ENCODE measurements at regions not wholly inside any gene's neighbourhood (a gene's known extent, or its start where the extent isn't known, plus 50 kb on each side); places are given as distances from the start of the nearest gene placed in this dataset.

DNA sequence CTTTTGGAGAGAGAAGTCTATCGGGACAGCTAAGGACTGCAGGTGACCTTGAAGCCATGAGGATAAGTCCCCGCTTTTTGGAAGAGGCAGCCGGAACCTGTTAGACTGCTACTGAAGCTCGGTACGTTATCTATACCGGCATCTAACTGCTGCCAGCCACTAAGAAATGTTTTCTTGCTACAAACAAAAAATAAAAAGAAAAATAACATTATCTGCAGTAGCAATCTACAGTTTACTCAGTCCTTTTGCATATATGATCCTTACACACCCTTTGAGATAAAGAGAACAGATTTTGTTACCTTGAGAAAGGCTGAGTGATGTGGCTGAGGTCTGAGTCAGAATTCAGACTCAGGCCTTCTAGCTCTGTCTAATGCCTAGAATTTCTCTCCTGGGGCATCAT lies 314.6 kb downstream of the CDH26 start:
- Mint-ChIP-seq H3K4me3 (no peak overlapping the region), H3K9me3 (no peaks in the 10 kb centered on the region), H3K27me3 (no peaks in the 10 kb centered on the region), H3K4me1 (no peaks in the 10 kb centered on the region), H3K27ac (ENCODE audit: low read depth) (no peak overlapping the region), H3K36me3 (ENCODE audit: insufficient read depth) (no peaks in the 10 kb centered on the region)
- DNase-seq (ENCODE audit: low spot score in 2 of 2): no peak
- no peak for ATAC-seq (replicated peaks; ENCODE audit: extremely low read depth, poor library complexity, severe bottlenecking)

DNA sequence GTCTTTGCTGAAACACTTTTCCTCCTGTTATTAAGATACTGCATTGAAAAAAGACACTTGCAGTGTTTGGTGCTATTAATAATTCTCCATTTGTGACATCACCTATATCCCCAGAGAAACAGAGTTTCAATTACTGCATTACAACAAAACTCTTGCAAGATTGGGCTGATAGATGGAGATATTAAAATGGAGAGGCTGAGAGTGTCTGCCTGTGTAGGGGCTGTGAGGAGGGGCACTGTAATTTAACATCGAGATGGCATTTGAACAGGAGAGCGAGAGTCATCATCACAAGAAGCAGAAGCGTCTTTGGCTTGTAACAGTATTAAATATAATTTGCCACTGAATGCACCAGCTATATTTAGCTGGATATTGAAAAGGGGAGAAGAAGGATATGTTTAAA lies 316.5 kb downstream of the CDH26 start:
- ATAC-seq (replicated peaks; ENCODE audit: extremely low read depth, poor library complexity, severe bottlenecking): no peak
- no peaks in the 10 kb centered on the region for H3K4me1 Mint-ChIP-seq
- H3K27ac Mint-ChIP-seq (ENCODE audit: low read depth): no peak overlapping the region
- DNase-seq (ENCODE audit: low spot score in 2 of 2): no peak
- no peaks in the 10 kb centered on the region for H3K27me3 Mint-ChIP-seq
- H3K4me3 Mint-ChIP-seq: no peak overlapping the region
- no peaks in the 10 kb centered on the region for H3K36me3 Mint-ChIP-seq (ENCODE audit: insufficient read depth)
- no peaks in the 10 kb centered on the region for H3K9me3 Mint-ChIP-seq

DNA sequence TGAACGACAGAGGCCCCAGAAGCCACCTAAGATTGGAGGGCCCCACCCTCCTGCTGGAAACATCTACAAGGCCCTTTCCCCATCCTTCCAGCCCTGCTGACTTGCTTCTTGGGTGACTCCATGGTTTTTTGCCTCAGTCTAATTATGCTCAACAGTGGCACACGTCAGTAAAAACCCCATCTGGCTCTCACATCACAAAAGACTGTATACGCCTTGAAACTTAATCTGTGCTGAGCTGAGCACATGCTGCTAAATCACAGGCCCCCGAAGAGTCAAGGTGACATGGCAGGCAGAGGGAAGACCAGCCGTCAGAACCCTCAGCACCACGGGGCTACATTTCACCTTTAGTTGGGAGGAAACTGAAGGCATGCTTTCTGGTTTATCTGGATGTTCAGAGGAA lies 323.1 kb downstream of the CDH26 start:
- Mint-ChIP-seq H3K27ac (ENCODE audit: low read depth) (no peak overlapping the region), H3K9me3 (peaks cover 6% of the 10 kb centered on the region), H3K4me1 (no peaks in the 10 kb centered on the region), H3K27me3 (no peaks in the 10 kb centered on the region), H3K4me3 (no peak overlapping the region), H3K36me3 (ENCODE audit: insufficient read depth) (no peaks in the 10 kb centered on the region)
- ATAC-seq (replicated peaks; ENCODE audit: extremely low read depth, poor library complexity, severe bottlenecking): no peak
- no peak for DNase-seq (ENCODE audit: low spot score in 2 of 2)

DNA sequence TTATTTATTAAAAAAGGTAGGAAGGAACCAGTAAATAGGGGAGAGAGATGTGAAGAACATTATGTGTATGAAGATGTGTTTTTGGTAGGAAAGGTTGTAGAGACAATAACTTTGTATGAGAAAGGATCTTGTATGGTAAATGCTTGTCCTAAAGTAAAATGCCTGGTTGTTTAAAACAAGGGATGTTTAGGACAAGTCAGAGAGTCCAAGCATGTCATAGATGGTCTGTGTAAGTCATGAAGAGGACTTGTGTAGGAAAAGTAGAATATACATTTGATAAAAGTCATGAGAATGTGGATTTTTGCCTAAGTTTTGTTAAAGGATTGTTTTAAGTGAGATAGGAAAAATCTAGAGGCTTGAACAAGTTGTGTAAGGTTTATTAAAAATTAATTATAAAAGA lies 325.1 kb downstream of the CDH26 start:
- ATAC-seq (replicated peaks; ENCODE audit: extremely low read depth, poor library complexity, severe bottlenecking) (no peak), DNase-seq (ENCODE audit: low spot score in 2 of 2) (no peak)
- H3K4me1 Mint-ChIP-seq: no peaks in the 10 kb centered on the region
- no peak overlapping the region for H3K4me3 Mint-ChIP-seq
- no peaks in the 10 kb centered on the region for H3K36me3 Mint-ChIP-seq (ENCODE audit: insufficient read depth)
- peaks cover 11% of the 10 kb centered on the region for H3K9me3 Mint-ChIP-seq
- H3K27ac Mint-ChIP-seq (ENCODE audit: low read depth): no peak overlapping the region
- H3K27me3 Mint-ChIP-seq: no peaks in the 10 kb centered on the region

DNA sequence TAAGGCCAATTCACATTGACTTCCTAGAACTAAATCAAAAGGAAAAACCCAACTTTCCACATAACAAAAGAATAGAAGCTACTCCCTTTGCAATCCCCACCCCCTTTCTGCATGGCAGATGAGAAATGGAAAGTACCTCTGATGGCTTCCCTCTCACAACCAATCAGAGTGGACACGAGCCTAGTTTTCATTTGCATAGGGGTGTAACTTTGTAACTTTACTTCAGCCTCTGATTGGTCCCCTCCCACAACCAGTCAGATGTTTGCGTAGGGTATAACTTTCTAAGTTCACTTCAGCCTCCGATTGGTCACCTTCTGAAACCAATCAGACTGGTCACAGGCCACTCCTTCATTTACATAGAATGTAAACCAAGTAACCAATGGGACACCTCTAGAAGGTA lies 328.5 kb downstream of the CDH26 start:
- ATAC-seq (replicated peaks; ENCODE audit: extremely low read depth, poor library complexity, severe bottlenecking) (no peak), DNase-seq (ENCODE audit: low spot score in 2 of 2) (no peak)
- H3K27ac Mint-ChIP-seq (ENCODE audit: low read depth): no peak overlapping the region

DNA sequence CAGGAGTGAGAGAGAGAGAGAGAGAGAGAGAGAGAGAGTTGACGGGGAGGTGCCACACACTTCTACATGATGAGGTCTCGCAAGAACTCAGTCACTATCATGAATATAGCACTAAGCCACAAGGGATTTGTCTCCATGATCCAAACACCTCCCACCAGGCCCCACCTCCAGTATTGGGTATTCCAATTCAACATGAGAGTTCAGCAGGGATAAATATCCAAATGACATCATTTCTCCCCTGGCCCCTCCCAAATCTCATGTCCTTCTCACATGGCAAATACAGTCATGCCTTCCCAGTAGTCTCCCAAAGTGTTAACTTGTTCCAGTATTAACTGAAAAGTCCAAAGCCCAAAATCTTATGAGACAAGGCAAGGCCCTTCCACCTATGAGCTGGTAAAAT lies 330.7 kb downstream of the CDH26 start:
- no peaks in the 10 kb centered on the region for H3K4me1 Mint-ChIP-seq

More for the DNA sequence above, 328.5 kb downstream of the CDH26 start:
- H3K9me3 Mint-ChIP-seq: peaks cover 22% of the 10 kb centered on the region
- no peaks in the 10 kb centered on the region for H3K4me1 Mint-ChIP-seq
- H3K27me3 Mint-ChIP-seq: no peaks in the 10 kb centered on the region
- H3K36me3 Mint-ChIP-seq (ENCODE audit: insufficient read depth): no peaks in the 10 kb centered on the region
- H3K4me3 Mint-ChIP-seq: no peak overlapping the region

DNA sequence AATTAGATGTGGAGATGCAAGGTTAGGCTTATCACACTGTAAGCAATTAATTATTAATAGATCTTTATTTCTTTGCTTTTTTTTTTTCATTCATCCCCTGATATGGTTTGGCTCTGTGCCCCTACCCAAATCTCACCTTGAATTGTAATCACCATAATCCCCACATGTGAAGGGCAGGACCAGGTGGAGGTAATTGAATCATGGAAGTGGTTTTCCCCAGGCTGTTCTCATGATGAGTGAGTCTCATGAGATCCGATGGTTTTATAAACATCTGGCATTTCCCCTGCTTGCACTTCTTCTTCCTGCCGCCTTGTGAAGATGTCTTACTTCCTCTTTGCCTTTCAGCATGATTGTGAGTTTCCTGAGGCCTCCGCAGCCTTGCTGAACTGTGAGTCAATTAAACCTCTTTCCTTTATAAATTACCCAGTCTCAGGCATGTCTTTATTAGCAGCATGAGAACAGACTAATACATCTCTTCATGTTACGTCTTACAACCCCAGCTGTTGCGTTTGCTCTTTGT lies 333.8 kb downstream of the CDH26 start:
- ATAC-seq (replicated peaks; ENCODE audit: extremely low read depth, poor library complexity, severe bottlenecking) (no peak), DNase-seq (ENCODE audit: low spot score in 2 of 2) (no peak)
- Mint-ChIP-seq H3K4me1 (peaks cover 12% of the 10 kb centered on the region), H3K27me3 (no peaks in the 10 kb centered on the region), H3K9me3 (peaks cover 14% of the 10 kb centered on the region), H3K4me3 (no peak overlapping the region), H3K36me3 (ENCODE audit: insufficient read depth) (no peaks in the 10 kb centered on the region), H3K27ac (ENCODE audit: low read depth) (no peak overlapping the region)

More for the DNA sequence above, 330.7 kb downstream of the CDH26 start:
- H3K27ac Mint-ChIP-seq (ENCODE audit: low read depth): no peak overlapping the region
- no peaks in the 10 kb centered on the region for H3K27me3 Mint-ChIP-seq
- H3K4me3 Mint-ChIP-seq: no peak overlapping the region
- H3K36me3 Mint-ChIP-seq (ENCODE audit: insufficient read depth): no peaks in the 10 kb centered on the region
- H3K9me3 Mint-ChIP-seq: peaks cover 16% of the 10 kb centered on the region
- ATAC-seq (replicated peaks; ENCODE audit: extremely low read depth, poor library complexity, severe bottlenecking) (no peak), DNase-seq (ENCODE audit: low spot score in 2 of 2) (no peak)

DNA sequence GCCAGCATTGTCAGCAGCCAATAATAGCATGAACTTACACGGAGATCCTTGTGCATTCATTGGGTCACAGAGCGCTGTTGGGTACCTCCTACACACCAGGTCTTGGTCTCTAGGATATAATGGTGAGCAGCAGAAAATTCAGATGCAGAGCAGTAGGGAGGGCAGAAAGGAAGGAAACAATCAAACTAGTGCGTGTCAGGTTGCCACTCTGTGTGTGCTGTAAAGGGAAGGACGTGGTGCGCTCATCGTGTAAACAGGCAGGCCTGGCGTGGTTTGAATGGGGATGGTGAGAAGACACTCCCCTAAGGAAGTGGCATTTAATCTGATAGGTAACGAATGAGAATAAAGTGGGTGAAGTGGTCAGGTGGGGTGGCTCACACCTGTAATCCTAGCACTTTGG lies 336.4 kb downstream of the CDH26 start:
- DNase-seq (ENCODE audit: low spot score in 2 of 2): no peak
- Mint-ChIP-seq H3K36me3 (ENCODE audit: insufficient read depth) (no peaks in the 10 kb centered on the region), H3K4me3 (no peak overlapping the region), H3K27me3 (no peaks in the 10 kb centered on the region), H3K4me1 (peaks cover 12% of the 10 kb centered on the region), H3K27ac (ENCODE audit: low read depth) (no peak overlapping the region), H3K9me3 (peaks cover 6% of the 10 kb centered on the region)
- ATAC-seq (replicated peaks; ENCODE audit: extremely low read depth, poor library complexity, severe bottlenecking): no peak

DNA sequence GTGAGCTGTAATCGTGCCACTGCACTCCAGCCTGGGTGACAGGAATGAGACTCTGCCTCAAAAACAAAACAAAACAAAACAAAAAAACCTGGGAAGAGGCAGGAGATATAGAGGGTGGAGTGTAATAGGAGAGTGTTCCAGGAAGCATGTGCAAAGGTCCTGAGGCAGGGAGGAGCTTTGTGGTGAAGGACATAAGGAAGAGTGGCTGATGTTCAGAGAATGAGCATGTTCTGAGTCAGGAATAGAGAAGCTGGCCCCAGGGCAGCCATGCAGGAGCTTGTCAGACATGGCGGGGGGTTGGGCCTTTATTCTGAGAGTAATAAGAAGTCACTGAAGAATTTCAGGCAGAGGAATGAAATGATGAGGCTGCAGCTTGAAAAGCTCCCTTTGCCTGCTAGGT lies 337.0 kb downstream of the CDH26 start:
- H3K4me1 Mint-ChIP-seq: peaks cover 12% of the 10 kb centered on the region
- no peak for DNase-seq (ENCODE audit: low spot score in 2 of 2)
- peaks cover 6% of the 10 kb centered on the region for H3K9me3 Mint-ChIP-seq
- no peak for ATAC-seq (replicated peaks; ENCODE audit: extremely low read depth, poor library complexity, severe bottlenecking)
- H3K27me3 Mint-ChIP-seq: no peaks in the 10 kb centered on the region
- H3K27ac Mint-ChIP-seq (ENCODE audit: low read depth): no peak overlapping the region
- no peak overlapping the region for H3K4me3 Mint-ChIP-seq
- no peaks in the 10 kb centered on the region for H3K36me3 Mint-ChIP-seq (ENCODE audit: insufficient read depth)

DNA sequence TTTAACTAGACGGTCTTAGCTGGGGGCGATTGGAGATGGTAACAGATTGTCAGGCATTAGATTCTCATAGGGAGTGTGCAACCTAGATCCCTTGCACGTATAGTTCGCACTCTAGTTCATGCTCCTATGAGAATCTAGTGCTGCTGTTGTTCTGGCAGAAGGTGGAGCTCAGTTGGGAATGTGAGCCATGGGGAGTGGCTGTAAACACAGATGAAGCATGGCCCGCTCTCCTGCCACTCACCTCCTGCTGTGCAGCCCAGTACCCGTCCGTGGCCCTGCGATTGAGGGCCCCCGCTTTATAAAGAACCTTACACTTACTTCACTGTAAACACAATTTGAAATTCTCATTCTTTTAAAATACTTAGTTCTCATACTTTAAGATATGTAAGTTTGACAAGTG lies 339.4 kb downstream of the CDH26 start:
- ATAC-seq (replicated peaks; ENCODE audit: extremely low read depth, poor library complexity, severe bottlenecking): no peak
- H3K36me3 Mint-ChIP-seq (ENCODE audit: insufficient read depth): no peaks in the 10 kb centered on the region
- H3K9me3 Mint-ChIP-seq: no peaks in the 10 kb centered on the region
- H3K27me3 Mint-ChIP-seq: no peaks in the 10 kb centered on the region
- peaks cover 12% of the 10 kb centered on the region for H3K4me1 Mint-ChIP-seq
- no peak overlapping the region for H3K4me3 Mint-ChIP-seq
- no peak for DNase-seq (ENCODE audit: low spot score in 2 of 2)
- H3K27ac Mint-ChIP-seq (ENCODE audit: low read depth): no peak overlapping the region

DNA sequence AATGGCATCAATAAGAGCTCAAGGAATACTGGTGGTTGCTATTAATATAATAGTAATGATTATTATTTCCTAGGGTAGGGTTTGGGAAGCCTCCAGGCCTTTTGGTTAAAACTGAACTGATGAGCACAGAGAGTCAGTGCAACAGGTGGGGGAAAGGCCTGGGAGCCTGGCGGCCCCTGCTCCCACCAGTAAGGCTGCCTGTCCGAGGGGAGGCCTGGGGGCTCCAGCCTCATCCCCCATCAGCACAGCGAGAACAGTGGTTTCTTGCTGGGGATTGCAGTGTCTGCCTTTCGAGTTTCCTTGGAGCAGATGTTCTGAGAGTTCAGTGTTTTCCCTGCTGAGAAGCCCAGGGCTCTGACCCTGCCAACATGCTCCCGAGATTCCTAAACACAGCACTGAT lies 340.4 kb downstream of the CDH26 start:
- Mint-ChIP-seq H3K36me3 (ENCODE audit: insufficient read depth) (no peaks in the 10 kb centered on the region), H3K27ac (ENCODE audit: low read depth) (no peak overlapping the region), H3K9me3 (no peaks in the 10 kb centered on the region), H3K4me3 (no peak overlapping the region), H3K27me3 (no peaks in the 10 kb centered on the region), H3K4me1 (peaks cover 12% of the 10 kb centered on the region)
- DNase-seq (ENCODE audit: low spot score in 2 of 2) (no peak), ATAC-seq (replicated peaks; ENCODE audit: extremely low read depth, poor library complexity, severe bottlenecking) (no peak)

DNA sequence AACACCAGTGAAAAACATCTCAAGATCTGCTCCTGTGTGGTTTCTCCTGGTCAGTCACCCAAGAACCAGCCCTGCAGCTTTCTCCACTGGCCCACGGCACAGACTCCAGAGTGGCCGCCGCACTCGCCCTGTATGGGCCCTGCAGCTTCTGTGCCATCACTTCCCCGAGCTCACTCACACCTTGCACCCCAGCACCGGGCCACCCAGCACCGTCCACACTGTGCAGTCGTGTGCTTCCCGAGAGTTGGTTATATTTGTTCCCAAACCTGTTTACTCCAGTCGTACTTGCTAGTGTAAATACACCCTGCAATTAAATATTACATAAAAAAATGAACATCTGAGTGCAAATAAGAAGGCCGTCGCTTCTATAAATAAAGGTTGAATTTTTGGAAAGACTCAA lies 341.7 kb downstream of the CDH26 start:
- Mint-ChIP-seq H3K27me3 (no peaks in the 10 kb centered on the region), H3K9me3 (no peaks in the 10 kb centered on the region), H3K4me3 (no peak overlapping the region), H3K27ac (ENCODE audit: low read depth) (no peak overlapping the region), H3K4me1 (peaks cover 3% of the 10 kb centered on the region), H3K36me3 (ENCODE audit: insufficient read depth) (no peaks in the 10 kb centered on the region)
- no peak for DNase-seq (ENCODE audit: low spot score in 2 of 2)
- no peak for ATAC-seq (replicated peaks; ENCODE audit: extremely low read depth, poor library complexity, severe bottlenecking)

DNA sequence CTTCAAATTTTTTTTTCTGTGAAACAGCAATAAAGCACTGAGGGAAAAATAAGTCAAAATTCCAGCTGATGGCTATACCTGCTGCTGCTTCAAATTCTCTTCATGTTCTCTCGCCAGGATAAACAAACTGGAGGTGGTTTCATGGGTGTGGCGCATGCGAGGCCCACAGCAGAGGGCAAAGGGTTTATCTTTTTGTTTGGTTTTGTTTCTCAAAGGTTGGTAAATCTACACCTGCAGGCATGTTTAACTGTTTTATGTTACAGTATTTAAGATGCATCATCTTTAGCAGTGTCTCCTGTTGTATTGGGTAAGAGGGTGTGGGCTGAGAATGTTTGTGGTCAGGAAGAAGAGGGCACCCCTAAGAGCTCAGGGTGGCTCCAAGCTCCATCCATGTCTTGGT lies 342.2 kb downstream of the CDH26 start:
- Mint-ChIP-seq H3K36me3 (ENCODE audit: insufficient read depth) (no peaks in the 10 kb centered on the region), H3K9me3 (no peaks in the 10 kb centered on the region), H3K27me3 (no peaks in the 10 kb centered on the region), H3K27ac (ENCODE audit: low read depth) (no peak overlapping the region), H3K4me3 (no peak overlapping the region), H3K4me1 (no peaks in the 10 kb centered on the region)
- no peak for ATAC-seq (replicated peaks; ENCODE audit: extremely low read depth, poor library complexity, severe bottlenecking)
- no peak for DNase-seq (ENCODE audit: low spot score in 2 of 2)

DNA sequence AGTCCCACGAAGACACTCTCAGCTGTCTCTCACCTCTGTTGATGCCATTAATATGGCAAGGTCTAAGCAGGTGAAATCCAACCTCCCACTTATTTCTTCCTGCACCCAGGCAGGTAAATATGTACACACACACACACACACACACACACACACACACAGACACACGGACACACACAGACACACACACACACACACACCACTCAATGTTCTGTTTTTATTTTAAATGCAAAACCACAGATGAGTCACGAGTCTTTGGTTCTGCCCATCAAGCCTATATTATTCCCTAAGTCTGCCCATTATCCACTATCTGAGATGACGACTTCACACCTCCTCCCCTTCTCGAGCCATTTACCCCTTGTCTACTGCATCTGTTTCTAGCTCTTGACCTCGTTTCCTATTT lies 344.7 kb downstream of the CDH26 start:
- Mint-ChIP-seq H3K4me3 (no peak overlapping the region), H3K4me1 (no peaks in the 10 kb centered on the region), H3K36me3 (ENCODE audit: insufficient read depth) (no peaks in the 10 kb centered on the region), H3K9me3 (no peaks in the 10 kb centered on the region), H3K27ac (ENCODE audit: low read depth) (no peak overlapping the region), H3K27me3 (no peaks in the 10 kb centered on the region)
- no peak for ATAC-seq (replicated peaks; ENCODE audit: extremely low read depth, poor library complexity, severe bottlenecking)
- DNase-seq (ENCODE audit: low spot score in 2 of 2): no peak
